ENCODE measurements at regions not wholly inside any gene's neighbourhood (a gene's known extent, or its start where the extent isn't known, plus 50 kb on each side); places are given as distances from the start of the nearest gene placed in this dataset.

GRCh38 chr18:34651586-34652369 is 58.3 kb upstream of the DTNA start (continued):
- TF ChIP-seq ATF2 (IDR thresholded peaks at IDR 0.05; ENCODE audit: low read length) (no peak), TBP (IDR thresholded peaks at IDR 0.05; ENCODE audit: low read depth, low read length) (no peak)
